Upper lobe of right lung (tissue), 1 donor: ENCODE measurements at regions not wholly inside any gene's neighbourhood (a gene's known extent, or its start where the extent isn't known, plus 50 kb on each side); places are given as distances from the start of the nearest gene placed in this dataset.

ENCODE experiments used
- ATAC-seq: fragments of 200-7000 bp; cut with Tn5 transposase; one replicate; pipeline ENCODE4 v1.9.1; 2020; ENCODE audit warnings: mild to moderate bottlenecking, moderate library complexity
- DNase-seq: peaks from one replicate; pipeline ENCODE4 v3.0.0-alpha.2; 2020
- H3K27ac ChIP-seq: fragments of 200-600 bp; one replicate; pipeline ENCODE4 v1.8.0; 2022
- H3K27me3 ChIP-seq: fragments of 200-600 bp; one replicate; pipeline ENCODE4 v1.8.0; 2022; ENCODE audit warnings: mild to moderate bottlenecking
- H3K36me3 ChIP-seq: fragments of 200-600 bp; one replicate; pipeline ENCODE4 v1.8.0; 2022
- H3K4me1 ChIP-seq: fragments of 200-600 bp; one replicate; pipeline ENCODE4 v1.8.0; 2022
- H3K4me3 ChIP-seq: fragments of 200-600 bp; one replicate; pipeline ENCODE4 v1.8.0; 2022; ENCODE audit warnings: mild to moderate bottlenecking
- H3K9me3 ChIP-seq: fragments of 200-600 bp; one replicate; pipeline ENCODE4 v1.8.0; 2022
- intact Hi-C: fragments of 100-400 bp; cut with DNase I; formaldehyde crosslinking; loops from one replicate; pipeline ENCODE4 v1.11.0; 2022
- TF ChIP-seq, protein P1 (sequence below): fragments of 200-600 bp; IDR thresholded peaks from one replicate; pipeline ENCODE4 v1.8.0; 2022; ENCODE audit warnings: antibody characterized with exemption
- donor health status: DM: no; HTN: yes; CAD: no; lungs with severe emphysema.

DNA sequence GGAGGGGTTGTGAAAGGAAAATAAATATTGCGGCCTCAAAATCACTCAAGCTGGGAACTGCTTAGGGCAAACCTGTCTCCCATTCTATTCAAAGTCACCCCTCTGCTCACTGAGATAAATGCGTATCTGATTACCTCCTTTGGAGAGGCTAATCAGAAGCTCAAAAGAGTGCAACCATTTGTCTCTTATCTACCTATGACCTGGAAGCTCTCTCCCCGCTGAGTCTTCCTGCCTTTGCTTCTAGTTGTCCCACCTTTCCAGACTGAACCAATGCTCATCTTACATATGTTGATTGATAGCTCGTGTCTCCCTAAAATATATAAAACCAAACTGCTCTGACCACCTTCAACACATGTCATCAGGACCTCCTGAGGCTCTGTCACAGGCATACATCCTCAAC is 91.6 kb upstream of the CAMK1G start:
- TF ChIP-seq, protein P1, sequence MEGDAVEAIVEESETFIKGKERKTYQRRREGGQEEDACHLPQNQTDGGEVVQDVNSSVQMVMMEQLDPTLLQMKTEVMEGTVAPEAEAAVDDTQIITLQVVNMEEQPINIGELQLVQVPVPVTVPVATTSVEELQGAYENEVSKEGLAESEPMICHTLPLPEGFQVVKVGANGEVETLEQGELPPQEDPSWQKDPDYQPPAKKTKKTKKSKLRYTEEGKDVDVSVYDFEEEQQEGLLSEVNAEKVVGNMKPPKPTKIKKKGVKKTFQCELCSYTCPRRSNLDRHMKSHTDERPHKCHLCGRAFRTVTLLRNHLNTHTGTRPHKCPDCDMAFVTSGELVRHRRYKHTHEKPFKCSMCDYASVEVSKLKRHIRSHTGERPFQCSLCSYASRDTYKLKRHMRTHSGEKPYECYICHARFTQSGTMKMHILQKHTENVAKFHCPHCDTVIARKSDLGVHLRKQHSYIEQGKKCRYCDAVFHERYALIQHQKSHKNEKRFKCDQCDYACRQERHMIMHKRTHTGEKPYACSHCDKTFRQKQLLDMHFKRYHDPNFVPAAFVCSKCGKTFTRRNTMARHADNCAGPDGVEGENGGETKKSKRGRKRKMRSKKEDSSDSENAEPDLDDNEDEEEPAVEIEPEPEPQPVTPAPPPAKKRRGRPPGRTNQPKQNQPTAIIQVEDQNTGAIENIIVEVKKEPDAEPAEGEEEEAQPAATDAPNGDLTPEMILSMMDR = no peak
- no peaks in the 10 kb centered on the region for H3K9me3 ChIP-seq
- intact Hi-C loops = no loop called here
- ATAC-seq = no peak
- H3K4me3 ChIP-seq = no peak overlapping the region
- no peak for DNase-seq
- no peak overlapping the region for H3K27ac ChIP-seq
- no peaks in the 10 kb centered on the region for H3K36me3 ChIP-seq
- no peaks in the 10 kb centered on the region for H3K4me1 ChIP-seq
- no peaks in the 10 kb centered on the region for H3K27me3 ChIP-seq

GRCh38 chr1:209493559-209493958 is 90.0 kb upstream of the CAMK1G start:
- H3K27ac ChIP-seq = no peak overlapping the region
- H3K4me1 ChIP-seq = no peaks in the 10 kb centered on the region
- H3K27me3 ChIP-seq = no peaks in the 10 kb centered on the region
- H3K36me3 ChIP-seq = no peaks in the 10 kb centered on the region
- H3K4me3 ChIP-seq = no peak overlapping the region
- no peak for DNase-seq
- H3K9me3 ChIP-seq = no peaks in the 10 kb centered on the region
- ATAC-seq = no peak
- TF ChIP-seq, protein P1 = no peak
- intact Hi-C loops = no loop called here

DNA sequence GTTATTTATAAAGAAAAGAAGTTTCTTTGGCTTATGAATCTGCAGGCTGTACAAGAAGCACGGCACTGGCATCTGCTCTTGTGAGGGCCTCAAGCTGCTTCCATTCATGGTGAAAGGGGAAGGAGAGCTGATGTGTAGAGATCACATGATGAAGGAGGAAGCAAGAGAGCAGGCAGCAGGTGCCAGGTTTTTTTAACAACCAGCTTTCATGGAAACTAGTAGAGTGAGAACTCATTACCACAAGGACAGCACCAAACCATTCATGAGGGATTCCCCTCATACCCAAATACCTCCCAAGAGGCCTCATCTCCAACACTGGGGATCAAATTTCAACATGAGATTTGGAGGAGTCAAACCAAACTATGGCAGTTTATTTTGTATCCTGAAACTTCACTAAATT is 85.8 kb upstream of the CAMK1G start:
- no peaks in the 10 kb centered on the region for H3K27me3 ChIP-seq
- H3K27ac ChIP-seq = no peak overlapping the region
- H3K4me3 ChIP-seq = no peak overlapping the region
- peaks cover 6% of the 10 kb centered on the region for H3K9me3 ChIP-seq
- no peak for DNase-seq
- no peaks in the 10 kb centered on the region for H3K4me1 ChIP-seq
- intact Hi-C loops = no loop called here
- no peaks in the 10 kb centered on the region for H3K36me3 ChIP-seq
- no peak for ATAC-seq
- TF ChIP-seq, protein P1 = no peak

GRCh38 chr1:209500993-209501392 is 82.5 kb upstream of the CAMK1G start:
- peaks cover 6% of the 10 kb centered on the region for H3K9me3 ChIP-seq
- no peak overlapping the region for H3K4me3 ChIP-seq
- no peaks in the 10 kb centered on the region for H3K4me1 ChIP-seq
- no peak for ATAC-seq
- no peaks in the 10 kb centered on the region for H3K36me3 ChIP-seq
- no peak overlapping the region for H3K27ac ChIP-seq
- intact Hi-C loops = no loop called here
- TF ChIP-seq, protein P1 = no peak
- no peak for DNase-seq
- H3K27me3 ChIP-seq = no peaks in the 10 kb centered on the region

DNA sequence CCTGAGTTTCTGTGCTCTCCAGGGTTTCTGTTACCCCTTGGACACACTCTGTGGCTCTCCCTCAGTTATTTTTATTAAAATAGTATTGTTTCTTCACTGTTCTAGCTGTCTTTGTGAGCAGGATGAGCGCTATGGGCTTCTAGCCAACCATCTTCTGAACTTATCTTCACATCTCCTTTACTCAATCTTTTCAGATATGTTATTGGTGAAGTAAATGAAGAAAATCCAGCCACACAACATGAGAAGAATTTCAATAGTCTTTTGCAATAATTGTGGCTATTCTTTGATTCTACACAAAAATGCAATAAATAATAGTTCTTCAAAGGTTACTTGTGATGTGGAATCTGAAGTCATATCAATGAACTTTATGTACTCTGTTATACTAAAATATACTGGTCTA is 80.3 kb upstream of the CAMK1G start:
- intact Hi-C loops = no loop called here
- Histone ChIP-seq H3K4me1 (no peaks in the 10 kb centered on the region), H3K9me3 (peaks cover 6% of the 10 kb centered on the region), H3K27me3 (no peaks in the 10 kb centered on the region), H3K36me3 (no peaks in the 10 kb centered on the region), H3K27ac (no peak overlapping the region), H3K4me3 (no peak overlapping the region)
- DNase-seq (no peak), ATAC-seq (no peak)
- TF ChIP-seq, protein P1 = no peak

GRCh38 chr1:209504571-209504970 is 78.9 kb upstream of the CAMK1G start:
- H3K27ac ChIP-seq = no peak overlapping the region
- H3K27me3 ChIP-seq = no peaks in the 10 kb centered on the region
- intact Hi-C loops = no loop called here
- H3K4me3 ChIP-seq = no peak overlapping the region
- H3K4me1 ChIP-seq = no peaks in the 10 kb centered on the region
- peaks cover 6% of the 10 kb centered on the region for H3K9me3 ChIP-seq
- ATAC-seq (no peak), DNase-seq (no peak)
- TF ChIP-seq, protein P1 = no peak
- no peaks in the 10 kb centered on the region for H3K36me3 ChIP-seq
